Right hindlimb (tissue), 1 donor: ENCODE measurements at regions not wholly inside any gene's neighbourhood (a gene's known extent, or its start where the extent isn't known, plus 50 kb on each side); places are given as distances from the start of the nearest gene placed in this dataset.
"Not testable (repeated sequence)": the region's sequence is repeated elsewhere in the genome, so short reads cannot be mapped to it uniquely, and the experiment has no call there.

Experiments
- DNase-seq: peaks from one replicate; pipeline ENCODE4 v3.0.0-alpha.2; 2018

DNA sequence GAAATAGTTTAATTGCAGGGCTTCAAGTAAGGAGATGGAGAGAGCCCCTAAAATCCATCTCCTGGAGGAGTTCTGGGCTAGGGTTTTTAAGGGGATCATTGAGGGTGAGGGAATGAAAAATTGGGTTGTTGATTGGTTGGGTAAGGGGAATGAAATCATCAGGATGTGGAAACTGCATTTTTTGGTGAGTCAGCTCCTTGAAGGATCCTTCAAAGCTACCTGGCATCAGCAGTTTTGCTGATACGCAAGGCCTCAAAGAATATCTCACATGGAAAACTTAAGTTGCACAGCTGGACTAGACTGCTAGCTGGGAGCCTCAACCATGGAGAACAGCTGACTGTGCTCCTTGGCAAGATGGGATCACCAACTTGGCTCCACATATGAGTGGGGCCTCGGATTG, 136.7 kb downstream of the FGF10 start:
- DNase-seq = no peak

- no peak for DNase-seq
Observed at GRCh38 chr5:44246986-44247385, 142.2 kb downstream of the FGF10 start.

GRCh38 chr5:44245935-44246334, 143.3 kb downstream of the FGF10 start:
- DNase-seq = no peak

DNA sequence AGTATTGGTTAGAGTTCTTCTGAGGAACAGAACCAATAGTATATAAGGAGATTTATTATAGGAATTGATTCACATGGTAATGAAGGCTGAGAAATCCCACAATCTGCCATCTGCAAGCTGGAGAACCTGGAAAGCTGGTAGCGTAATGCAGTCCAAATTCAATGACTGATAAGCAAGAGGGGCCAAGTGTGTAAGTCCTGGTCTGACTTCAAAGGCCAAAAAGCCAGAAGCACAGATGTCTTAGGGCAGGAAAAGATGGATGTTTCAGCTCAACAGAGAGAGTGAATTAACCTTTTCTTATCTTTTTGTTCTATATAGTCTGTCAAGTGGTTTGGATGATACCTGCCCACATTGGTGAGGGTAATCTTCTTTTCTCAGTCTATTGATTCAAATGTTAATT, 146.4 kb downstream of the FGF10 start:
- DNase-seq = no peak

DNA sequence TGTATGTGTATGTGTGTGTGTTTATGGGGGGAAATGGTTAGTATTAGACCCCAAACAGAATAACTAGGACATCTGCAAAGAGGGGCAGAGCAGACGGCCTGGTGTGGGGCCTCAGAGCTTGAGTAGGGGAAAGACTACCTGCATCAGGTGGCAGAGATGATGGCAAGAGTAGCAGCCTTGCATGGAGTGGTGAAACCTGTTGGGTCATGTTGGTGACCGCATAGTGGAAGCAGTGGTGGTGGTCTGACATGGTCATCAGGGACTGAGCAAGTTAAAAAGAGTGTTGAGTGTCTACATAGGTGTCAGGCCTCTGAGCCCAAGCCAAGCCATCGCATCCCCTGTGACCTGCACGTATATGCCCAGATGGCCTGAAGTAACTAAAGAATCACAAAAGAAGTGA, 153.2 kb downstream of the FGF10 start:
- DNase-seq = no peak

DNA sequence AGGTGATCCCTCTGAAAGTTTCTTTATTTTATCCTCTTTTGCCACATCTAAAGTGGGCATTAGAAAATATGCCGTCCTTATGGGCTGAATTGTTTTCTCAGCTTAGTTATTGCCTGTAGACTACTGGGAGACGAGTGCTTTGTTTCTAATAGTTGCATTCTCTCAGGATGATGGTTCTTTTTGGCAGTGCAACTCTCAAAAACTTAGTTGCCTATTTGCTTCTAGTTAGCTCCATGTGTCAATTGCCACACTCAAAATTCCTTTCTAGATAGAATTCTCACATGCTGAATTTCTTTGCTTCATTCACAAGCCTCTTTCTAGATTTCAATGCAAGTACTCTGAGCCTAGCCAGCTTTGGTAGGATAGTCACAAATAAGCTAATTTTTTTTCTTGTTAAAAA, 155.5 kb downstream of the FGF10 start:
- DNase-seq = no peak

DNA sequence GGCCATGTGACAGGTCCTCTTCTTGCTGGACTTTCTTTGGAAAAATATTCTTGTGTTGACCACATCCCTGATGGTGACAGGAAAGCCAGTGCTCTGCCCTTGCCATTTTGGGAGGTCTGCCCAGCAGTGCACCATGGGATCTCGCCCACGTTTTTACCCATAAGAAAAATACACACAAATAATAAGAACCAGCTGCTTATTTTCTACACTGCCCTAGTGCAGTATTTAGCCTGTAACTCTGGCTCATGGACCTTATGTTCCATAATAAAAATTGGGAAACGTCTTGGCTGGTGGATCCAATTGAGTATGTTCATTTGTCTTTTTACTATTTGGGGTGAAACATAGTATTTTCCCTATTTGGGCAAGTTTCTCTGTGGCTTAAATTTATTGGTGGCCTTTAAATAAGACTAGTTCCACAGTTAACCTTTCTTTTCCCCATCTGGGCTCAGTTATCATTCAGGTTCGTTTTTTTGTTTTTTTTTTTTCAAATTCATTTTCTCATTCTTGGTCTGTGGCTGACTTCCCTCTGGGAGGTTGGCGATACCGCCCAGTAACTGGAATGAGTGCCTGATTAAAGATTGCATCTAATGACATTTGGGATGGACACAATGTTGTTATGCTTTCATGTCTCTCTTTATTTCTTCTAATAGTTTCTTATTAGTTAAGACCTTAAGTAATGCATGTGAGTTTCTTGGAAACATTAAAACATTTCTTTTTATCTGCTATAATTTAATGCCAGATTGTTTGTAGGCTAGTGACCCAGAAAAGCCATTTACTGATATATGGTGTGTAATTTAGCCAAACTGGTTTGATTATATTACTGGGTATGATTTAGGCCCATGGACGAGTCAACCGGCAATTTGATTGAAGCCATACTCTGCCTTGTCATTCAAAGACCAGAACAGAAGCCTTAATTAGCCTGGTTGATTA, 163.7 kb downstream of the FGF10 start:
- no peak for DNase-seq

- no peak for DNase-seq
Observed at GRCh38 chr5:44199408-44199807, 189.8 kb downstream of the FGF10 start.

GRCh38 chr5:44189255-44189654, 200.0 kb downstream of the FGF10 start:
- no peak for DNase-seq

DNA sequence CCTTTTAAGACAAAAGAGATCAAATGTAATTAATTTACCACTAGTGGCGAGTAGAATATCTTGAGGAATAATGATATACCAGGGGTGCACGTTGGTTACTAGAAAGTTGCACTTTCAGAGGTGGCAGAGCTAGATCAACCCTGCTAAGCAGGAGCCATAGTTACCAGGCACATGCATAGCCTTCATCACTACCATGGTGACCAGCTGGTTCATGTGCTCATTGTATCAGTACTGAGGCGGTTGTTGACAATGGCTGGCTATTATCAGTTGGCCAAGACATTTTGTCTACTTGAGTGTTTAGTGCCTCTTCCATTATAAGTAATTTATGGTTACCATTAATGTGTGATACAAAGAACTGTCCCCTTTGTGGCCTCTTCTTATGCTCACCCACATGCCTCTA, 201.2 kb downstream of the FGF10 start:
- no peak for DNase-seq

DNA sequence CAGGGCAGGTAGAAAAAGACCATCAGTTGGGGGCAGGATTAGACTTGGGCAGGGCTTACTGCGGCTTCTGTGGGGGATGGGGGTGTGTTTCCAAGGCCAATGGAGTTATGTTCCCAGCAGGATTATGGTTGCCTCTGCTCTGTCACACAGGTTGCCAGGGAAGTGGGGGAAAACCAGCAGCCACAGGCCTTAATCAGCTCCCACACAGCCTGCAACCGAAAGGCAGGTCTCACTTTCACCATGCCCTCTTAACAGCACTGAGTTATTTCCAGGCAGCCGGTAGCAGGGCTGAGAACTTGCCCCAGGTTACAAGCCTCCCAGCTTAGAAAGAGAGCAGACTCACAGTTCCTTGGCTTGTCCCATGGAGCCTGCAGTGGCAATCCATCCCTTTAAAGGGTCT, 205.5 kb downstream of the FGF10 start:
- DNase-seq = no peak

GRCh38 chr5:44183312-44183711, 205.9 kb downstream of the FGF10 start:
- no peak for DNase-seq

DNA sequence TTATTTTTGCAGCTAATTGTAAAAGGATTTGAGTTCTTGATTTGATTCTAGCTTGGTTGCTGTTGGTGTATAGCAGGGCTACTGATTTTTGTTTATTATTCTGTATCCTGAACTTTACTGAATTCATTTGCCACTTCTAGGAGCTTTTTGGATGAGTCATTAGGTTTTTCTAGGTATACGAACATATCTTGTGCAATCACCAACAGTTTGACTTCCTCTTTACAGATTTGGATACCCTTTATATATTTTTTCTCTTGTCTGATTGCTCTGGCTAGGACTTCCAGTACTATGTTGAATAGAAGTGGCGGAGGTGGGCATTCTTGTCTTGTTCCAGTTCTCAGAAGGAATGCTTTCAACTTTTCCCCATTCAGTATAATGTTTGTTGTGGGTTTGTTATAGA, 210.8 kb downstream of the FGF10 start:
- DNase-seq = no peak

DNA sequence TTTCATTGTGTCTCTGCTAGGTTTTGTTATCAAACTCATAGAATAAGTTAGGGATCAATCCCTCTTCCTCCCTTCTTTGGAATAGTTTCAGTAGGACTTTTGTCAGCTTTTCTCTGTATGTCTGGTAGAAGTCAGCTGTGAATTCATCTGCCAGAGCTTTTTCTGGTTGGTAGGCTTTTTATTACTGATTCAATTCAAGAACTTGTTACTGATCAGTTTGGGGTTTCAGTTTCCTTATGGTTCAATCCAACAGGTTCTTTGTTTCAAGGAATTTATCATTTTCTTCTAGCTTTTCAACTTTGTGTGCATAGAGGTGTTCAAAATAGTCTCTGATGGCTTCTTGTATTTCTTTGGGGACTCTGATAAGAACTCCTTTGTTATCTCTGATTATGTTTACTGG, 221.7 kb downstream of the FGF10 start:
- no peak for DNase-seq

DNA sequence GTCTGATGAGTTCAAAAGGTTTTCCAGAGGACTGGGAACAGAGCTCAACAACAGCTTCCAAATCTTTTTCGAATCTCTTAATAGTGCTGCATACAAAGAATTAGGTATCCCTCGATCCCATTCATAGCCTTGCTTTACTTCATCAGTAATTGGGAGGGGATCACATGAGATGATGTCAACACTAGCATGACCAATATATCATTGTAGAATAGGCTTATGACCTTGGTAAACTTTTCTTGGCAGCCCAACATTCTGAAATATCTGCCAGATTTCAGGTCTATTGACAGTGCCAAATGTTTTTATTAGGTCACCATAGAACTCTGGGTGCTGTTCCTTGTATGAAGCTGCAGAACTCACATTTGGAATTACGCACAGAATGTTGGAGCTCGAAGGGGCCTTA, 228.9 kb downstream of the FGF10 start:
- DNase-seq = peak; percentile 32

- DNase-seq = no peak
Observed at GRCh38 chr5:44150075-44150723, 239.0 kb downstream of the FGF10 start.

DNA sequence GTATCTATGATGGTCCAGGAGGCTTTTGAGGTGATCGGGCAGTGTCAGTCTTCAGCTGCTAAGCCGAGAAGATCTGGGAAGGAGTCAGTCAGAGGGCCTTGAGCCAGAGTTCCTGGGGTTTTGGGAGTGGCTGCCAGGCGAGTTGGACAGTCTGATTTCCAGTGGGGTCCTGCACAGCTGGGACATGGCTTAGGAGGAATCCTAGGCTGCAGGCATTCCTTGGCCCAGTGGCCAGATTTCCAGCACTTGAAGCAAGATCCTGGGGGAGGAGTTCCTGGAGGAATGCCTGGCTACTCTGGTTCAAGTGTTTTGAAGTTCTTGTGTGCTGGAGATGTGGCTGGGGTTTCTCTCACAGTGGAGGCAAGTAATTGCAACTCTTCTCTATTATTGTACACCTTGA, 271.3 kb downstream of the FGF10 start:
- DNase-seq = peak; percentile 45

DNA sequence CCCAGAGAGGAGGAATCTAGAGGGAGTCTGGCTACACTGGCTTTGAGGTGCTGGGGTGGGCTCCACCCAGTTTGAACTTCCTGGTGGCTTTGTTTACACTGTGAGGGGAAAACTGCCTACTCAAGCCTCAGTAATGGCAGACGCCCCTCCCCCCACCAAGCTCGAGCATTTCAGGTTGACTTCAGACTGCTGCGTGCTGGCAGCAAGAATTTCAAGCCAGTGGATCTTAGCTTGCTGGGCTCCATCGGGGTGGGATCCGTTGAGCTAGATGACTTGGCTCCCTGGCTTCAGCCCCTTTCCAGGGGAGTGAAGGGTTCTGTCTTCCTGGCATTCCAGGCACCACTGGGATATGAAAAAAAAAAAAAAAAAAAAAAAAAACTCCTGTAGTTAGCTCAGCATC, 281.0 kb downstream of the FGF10 start:
- not testable (repeated sequence) for DNase-seq

DNA sequence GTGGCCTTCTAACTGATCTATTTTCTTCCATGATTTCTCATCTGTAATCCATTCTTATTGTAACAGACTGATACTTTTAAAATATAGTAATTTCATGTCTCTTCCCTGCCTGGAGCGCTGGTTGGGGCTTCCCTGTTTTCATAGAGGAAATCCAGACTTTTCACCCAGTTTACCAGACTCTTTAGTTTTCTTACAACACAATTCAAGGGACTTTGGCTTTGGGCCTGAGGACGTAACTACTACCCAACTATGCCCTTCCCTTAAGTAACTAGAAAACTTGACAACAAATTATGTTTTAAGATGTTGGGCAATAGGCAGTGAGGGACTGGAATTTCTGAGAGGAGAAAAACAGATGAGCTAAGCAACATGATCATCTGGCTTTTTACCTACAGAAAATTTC, 289.6 kb downstream of the FGF10 start:
- DNase-seq = no peak

GRCh38 chr5:44089424-44090144, 299.6 kb downstream of the FGF10 start:
- peak; percentile 67 for DNase-seq

GRCh38 chr5:44085083-44085482, 304.1 kb downstream of the FGF10 start:
- no peak for DNase-seq

- DNase-seq = not testable (repeated sequence)
Observed at GRCh38 chr5:44074547-44074946, 314.7 kb downstream of the FGF10 start.

- DNase-seq = no peak
Observed at GRCh38 chr5:44051591-44051990, 337.6 kb downstream of the FGF10 start.
